Activated CD8-positive, alpha-beta memory T cell treated with anti-CD3 and anti-CD28 coated beads for 36 hours (primary cell): ENCODE measurements at regions not wholly inside any gene's neighbourhood (a gene's known extent, or its start where the extent isn't known, plus 50 kb on each side); places are given as distances from the start of the nearest gene placed in this dataset.
"Not testable (repeated sequence)": the region's sequence is repeated elsewhere in the genome, so short reads cannot be mapped to it uniquely, and the experiment has no call there.

Experiments used
- CTCF ChIA-PET: fragments of 350-600 bp; sonication (Branson Sonifier 250); formaldehyde crosslinking; loops from one replicate; lab custom pipeline; 2021; ENCODE audit warnings: antibody characterized with exemption; lab: Charles Lee
- POLR2A ChIA-PET: fragments of 350-600 bp; sonication (Branson Sonifier 250); formaldehyde crosslinking; loops from one replicate; lab custom pipeline; 2021; ENCODE audit warnings: antibody characterized with exemption; lab: Charles Lee

DNA sequence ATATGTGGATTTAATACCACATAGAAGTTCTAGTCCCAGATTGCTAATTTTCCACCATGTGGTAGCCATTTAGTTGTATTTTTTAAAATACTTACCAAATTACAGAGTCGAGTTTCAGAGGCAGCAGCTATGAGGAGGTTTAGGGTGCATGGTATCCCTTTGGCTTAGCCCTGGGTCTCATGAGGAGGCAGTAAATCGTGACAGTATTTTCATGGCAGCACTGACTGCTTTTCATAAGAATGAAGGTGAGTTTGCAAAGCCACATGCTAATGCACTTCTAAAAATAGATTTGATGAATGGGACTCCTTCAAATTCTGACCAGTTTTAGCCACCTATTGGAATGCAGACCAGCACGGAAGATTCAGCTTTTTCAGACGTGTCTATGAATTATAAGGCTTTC, 114.0 kb upstream of the FRG1 start:
- ChIA-PET POLR2A (no interaction called here), CTCF (no interaction called here)

DNA sequence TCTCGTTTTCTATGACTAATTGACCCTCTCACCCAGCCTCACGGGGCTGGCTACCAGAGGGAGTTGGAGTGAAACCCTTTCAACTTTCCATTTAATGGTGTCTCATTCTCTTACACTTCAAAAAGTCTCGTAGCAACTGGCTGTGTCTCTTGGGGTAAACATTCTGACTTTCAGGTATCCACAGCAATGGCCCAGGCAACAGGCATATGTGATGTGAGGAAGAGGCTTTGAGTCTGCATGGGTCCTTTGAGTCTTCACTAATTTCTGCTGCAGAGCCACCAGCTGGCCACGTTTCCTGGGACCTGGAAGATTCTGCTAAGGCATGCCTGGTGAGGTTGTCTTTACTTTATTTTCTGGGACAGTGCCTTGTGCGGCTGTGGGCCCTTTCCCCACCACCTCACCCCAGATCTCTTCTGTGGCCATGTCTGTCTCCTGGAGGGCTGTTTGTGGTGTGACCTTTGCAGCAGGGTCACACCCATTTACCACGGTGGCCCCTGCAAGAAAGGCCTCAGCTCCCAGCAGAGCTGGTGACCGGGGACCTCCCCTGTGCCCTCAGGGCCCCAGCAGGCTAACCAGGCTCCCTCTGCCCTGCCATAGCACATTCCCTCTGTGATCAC, 112.5 kb upstream of the FRG1 start:
- ChIA-PET CTCF (no interaction called here), POLR2A (no interaction called here)

DNA sequence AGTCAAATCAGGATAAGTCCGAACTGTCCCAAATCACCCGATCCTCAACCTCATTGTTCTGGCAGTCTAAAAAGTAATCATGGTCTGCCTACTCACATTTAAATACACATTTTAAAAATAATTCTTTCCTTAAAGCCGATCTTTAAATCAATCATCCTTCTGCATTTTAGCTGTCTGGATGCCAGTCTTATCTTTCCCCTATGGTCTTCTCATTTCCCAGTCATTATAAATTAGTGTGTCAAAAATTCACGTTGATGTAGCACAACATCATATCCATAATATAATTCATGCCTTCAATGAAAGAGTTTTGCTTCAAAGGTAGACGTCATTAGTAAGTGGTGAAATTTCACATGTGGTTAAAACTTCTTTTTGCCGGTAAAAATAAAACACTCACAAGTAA, 108.1 kb upstream of the FRG1 start:
- CTCF ChIA-PET, result no interaction called here
- POLR2A ChIA-PET, result no interaction called here

DNA sequence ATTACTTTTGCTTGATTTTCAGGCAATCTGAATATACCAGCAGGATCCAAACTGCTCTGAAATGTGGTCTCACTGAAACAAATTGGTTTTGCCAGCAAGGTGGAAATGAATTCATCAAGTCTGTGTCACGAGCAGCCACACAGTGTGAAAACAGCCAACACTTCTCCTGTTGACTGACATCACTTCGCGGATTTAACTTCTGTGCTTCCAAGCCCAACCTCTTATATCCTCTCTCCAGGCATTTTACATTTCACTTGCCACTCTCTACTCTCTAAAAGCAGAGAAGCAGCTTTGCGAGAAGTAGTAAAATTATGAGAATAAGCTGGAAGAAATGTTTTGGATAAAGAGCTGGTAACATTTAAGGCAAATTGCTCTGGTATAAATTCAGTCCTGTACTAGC, 106.1 kb upstream of the FRG1 start:
- POLR2A ChIA-PET, result no interaction called here
- CTCF ChIA-PET, result no interaction called here

DNA sequence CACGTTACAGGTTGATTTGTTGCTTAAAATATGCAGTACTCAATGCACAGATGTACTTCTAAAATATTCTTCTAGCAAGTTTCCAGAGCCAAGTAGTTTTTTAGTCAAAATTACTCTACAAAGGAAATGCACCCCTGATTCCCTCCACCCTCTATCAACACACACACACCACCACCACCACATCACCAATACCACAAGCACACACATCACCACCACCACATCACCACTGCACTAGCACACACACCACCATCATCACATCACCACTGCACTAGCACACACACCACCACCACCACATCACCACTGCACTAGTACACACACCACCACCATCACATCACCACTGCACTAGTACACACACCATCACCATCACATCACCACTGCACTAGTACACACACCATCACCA, 105.2 kb upstream of the FRG1 start:
- POLR2A ChIA-PET, result no interaction called here
- CTCF ChIA-PET, result no interaction called here

- POLR2A ChIA-PET, result no interaction called here
- CTCF ChIA-PET, result no interaction called here
These were observed 103.2 kb upstream of the FRG1 start for GRCh38 chr4:189837471-189837870.

- POLR2A ChIA-PET, result no interaction called here
- CTCF ChIA-PET, result no interaction called here
These were observed 101.7 kb upstream of the FRG1 start for GRCh38 chr4:189838821-189839497.

- ChIA-PET CTCF (no interaction called here), POLR2A (no interaction called here)
These were observed 100.3 kb upstream of the FRG1 start for GRCh38 chr4:189840356-189840755.

DNA sequence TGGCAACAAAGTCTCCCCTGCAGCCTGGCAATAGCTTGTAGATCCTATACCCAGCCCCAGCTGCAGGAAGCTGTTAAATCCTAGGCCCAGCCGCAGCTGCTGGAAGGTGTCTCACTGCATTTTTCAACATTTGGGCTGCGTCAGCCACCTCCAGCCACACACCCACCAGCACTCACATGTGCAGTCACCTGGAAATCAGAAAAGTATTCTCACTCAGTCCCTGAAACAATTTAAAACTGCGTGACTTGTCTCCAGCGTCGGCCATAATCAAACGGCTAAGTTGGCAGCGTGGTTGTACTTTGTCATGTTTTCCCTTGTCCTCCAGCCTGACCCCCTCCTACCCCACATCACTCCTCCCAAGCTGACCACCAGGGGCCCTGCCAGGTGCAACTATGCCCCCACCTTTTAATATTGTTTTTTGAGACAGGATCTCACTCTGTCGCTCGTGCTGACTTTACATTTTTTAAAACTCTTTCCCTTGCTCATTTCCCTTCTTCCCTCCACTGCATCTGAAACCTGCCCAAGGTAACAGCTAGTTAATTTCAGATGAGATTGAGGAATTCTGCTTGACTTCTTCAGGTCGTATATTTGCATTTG, 97.2 kb upstream of the FRG1 start:
- ChIA-PET CTCF (no interaction called here), POLR2A (no interaction called here)

GRCh38 chr4:189845145-189845846, 95.4 kb upstream of the FRG1 start:
- POLR2A ChIA-PET, result no interaction called here
- CTCF ChIA-PET, result no interaction called here

GRCh38 chr4:189846094-189846493, 94.6 kb upstream of the FRG1 start:
- CTCF ChIA-PET, result not testable (repeated sequence)

GRCh38 chr4:189846608-189847007, 94.1 kb upstream of the FRG1 start:
- POLR2A ChIA-PET, CTCF ChIA-PET: not testable (repeated sequence)

More at GRCh38 chr4:189846094-189846493, 94.6 kb upstream of the FRG1 start:
- POLR2A ChIA-PET, result not testable (repeated sequence)

GRCh38 chr4:189848672-189849071, 92.0 kb upstream of the FRG1 start:
- CTCF ChIA-PET, POLR2A ChIA-PET: not testable (repeated sequence)

DNA sequence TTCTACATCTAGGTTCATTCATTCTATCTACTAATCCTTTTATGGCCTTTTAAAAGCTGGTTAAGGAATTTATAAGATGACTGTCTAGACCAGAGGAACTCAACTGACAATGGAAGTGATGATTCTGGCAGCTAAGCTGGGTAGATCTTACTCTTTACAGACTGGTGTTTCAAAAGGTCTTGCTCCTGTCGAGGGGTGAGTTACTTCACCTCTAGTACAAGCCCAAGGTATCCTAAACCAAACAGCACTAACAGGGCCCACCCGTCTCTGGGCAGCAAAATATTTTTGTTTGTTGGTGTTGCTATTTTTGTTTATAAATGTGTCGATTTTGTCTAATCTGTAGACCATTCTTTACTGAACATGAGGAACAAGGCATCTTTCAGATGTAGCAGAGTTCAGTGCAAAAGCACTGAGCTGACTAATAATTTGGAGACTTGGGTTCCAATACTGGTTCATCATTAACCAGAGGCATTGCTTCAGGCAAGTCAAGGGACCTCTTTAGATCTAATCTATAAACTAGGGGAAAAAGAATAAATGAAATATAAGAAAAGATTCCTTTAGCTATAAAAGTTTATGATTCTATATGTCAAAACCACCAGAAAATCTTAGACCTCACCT, 90.3 kb upstream of the FRG1 start:
- ChIA-PET CTCF (no interaction called here), POLR2A (no interaction called here)

- POLR2A ChIA-PET, result no interaction called here
- CTCF ChIA-PET, result no interaction called here
These were observed 82.2 kb upstream of the FRG1 start for GRCh38 chr4:189858435-189858834.

DNA sequence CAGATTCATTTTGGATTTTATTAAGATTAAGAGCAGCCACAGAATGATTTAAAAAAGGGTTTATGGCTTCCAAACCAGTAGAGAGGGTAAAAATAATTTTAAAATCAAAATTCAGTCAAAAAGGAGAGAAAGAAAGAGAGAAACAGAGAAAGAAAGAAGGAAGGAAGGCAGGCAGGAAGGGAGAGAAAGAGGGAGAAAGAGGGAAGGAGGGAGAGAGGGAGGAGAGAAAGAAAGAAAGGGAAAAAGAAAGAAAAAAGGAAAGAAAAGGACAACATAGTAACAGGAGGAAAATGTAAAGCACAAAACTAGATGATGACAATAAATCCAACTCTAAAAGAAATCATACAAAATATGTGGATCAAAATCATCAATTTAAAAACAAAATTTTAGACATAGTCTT, 79.6 kb upstream of the FRG1 start:
- ChIA-PET POLR2A (no interaction called here), CTCF (no interaction called here)

DNA sequence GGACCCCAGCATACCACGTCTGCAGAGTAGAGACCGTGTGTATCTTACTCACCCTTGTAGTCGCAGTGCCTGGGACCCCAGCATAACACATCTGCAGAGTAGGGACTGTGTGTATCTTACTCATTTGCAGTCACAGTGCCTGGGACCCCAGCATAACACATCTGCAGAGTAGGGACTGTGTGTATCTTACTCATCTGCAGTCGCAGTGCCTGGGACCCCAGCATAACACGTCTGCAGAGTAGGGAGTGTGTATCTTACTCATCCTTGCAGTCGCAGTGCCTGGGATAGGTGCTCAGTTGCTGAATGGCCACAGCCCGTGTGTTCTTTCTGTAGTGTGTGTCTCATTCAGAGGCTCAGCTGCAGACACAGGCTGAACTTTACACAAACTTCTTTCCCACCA, 71.4 kb upstream of the FRG1 start:
- ChIA-PET POLR2A (no interaction called here), CTCF (no interaction called here)

GRCh38 chr4:189870511-189871234, 70.0 kb upstream of the FRG1 start:
- CTCF ChIA-PET, result no interaction called here
- POLR2A ChIA-PET, result no interaction called here

DNA sequence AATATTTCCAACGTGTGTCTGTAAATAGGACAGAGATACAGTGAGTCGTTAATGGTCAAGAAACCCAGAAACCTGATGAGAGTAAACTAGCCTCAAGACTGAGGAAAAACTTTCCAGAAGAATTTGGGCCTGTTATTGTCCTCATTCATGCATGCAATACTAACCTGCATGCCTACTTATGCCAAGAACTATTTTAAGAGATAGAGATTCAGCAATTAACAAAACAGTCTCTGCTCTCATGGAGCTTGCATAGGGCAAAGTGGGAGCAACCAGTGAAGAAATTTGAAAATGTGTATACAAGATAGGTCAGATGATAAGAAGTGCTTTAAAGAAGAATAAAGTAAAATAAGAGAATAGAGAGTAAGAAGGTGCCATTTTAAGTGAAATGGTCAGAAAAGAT, 66.1 kb upstream of the FRG1 start:
- CTCF ChIA-PET, result no interaction called here
- POLR2A ChIA-PET, result no interaction called here

DNA sequence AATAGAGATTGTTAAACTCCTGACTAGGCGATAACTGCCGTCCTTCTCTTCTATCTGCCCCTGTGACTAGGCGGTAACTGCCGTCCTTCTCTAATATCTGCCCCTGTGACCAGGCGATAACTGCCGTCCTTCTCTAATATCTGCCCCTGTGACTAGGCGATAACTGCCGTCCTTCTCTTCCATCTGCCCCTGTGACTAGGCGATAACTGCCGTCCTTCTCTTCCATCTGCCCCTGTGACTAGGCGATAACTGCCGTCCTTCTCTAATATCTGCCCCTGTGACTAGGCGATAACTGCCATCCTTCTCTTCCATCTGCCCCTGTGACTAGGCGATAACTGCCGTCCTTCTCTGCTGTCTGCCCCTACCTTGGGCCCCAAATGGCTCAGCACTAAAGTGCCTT, 59.5 kb upstream of the FRG1 start:
- CTCF ChIA-PET, POLR2A ChIA-PET: not testable (repeated sequence)
